ENCODE measurements at regions not wholly inside any gene's neighbourhood (a gene's known extent, or its start where the extent isn't known, plus 50 kb on each side); places are given as distances from the start of the nearest gene placed in this dataset.

- TF ChIP-seq EZH2 (IDR thresholded peaks at IDR 0.05; ENCODE audit: low read length, unreplicated experiment) (no peak), CTCF (conservative IDR thresholded peaks at IDR 0.05; ENCODE audit: low read depth, low read length) (no peak), EZH2phosphoT487 (IDR thresholded peaks at IDR 0.05; ENCODE audit: borderline replicate concordance, low read length) (no peak)
These were observed 149.8 kb downstream of the OSR1 start for GRCh38 chr2:19208479-19209199.
